Neural cell (in vitro differentiated cells): ENCODE measurements at regions not wholly inside any gene's neighbourhood (a gene's known extent, or its start where the extent isn't known, plus 50 kb on each side); places are given as distances from the start of the nearest gene placed in this dataset.

ENCODE experiments used
- H2AFZ ChIP-seq: fragments of 200-600, 300-800 bp; sonication (generic), shearing (Covaris generic); 2 replicates; pipeline ENCODE4 v1.6.0; 2014; ENCODE audit warnings: low read depth, mild to moderate bottlenecking, antibody characterized with exemption, low read length, moderate library complexity
- H3F3A ChIP-seq: fragments of 200-600 bp; shearing (Covaris generic); 2 replicates; pipeline ENCODE4 v1.6.1; 2016; ENCODE audit warnings: mild to moderate bottlenecking, moderate library complexity, mixed read lengths, antibody characterized with exemption, low read length; ENCODE audit not compliant: insufficient read depth, poor library complexity, severe bottlenecking
- H3K27ac ChIP-seq: fragments of 200-600, 300-800 bp; sonication (generic), shearing (Covaris generic); 2 replicates; pipeline ENCODE4 v1.5.1; 2014; ENCODE audit warnings: mild to moderate bottlenecking, low read length, moderate library complexity
- H3K27me3 ChIP-seq: fragments of 300-800, 200-600 bp; sonication (generic), shearing (Covaris generic); 2 replicates; pipeline ENCODE4 v1.6.0; 2014; ENCODE audit warnings: mild to moderate bottlenecking, low read depth, low read length, moderate library complexity; ENCODE audit not compliant: insufficient read depth
- H3K36me3 ChIP-seq: fragments of 300-800, 200-600 bp; sonication (generic), shearing (Covaris generic); 2 replicates; pipeline ENCODE4 v1.5.1; 2014; ENCODE audit warnings: mild to moderate bottlenecking, antibody characterized with exemption, low read length, moderate library complexity; ENCODE audit not compliant: insufficient read depth
- H3K4me2 ChIP-seq: fragments of 300-800, 200-600 bp; sonication (generic), shearing (Covaris generic); 2 replicates; pipeline ENCODE4 v1.6.0; 2014; ENCODE audit warnings: mild to moderate bottlenecking, low read length
- H3K4me3 ChIP-seq: fragments of 300-800, 200-600 bp; sonication (generic), shearing (Covaris generic); 2 replicates; pipeline ENCODE4 v1.5.1; 2014; ENCODE audit warnings: mild to moderate bottlenecking, low read length, moderate library complexity
- H3K79me2 ChIP-seq: fragments of 200-600 bp; shearing (Covaris generic); replicated peaks from 2 replicates; pipeline ENCODE4 v1.6.0; 2014; ENCODE audit warnings: mild to moderate bottlenecking, low read length, moderate library complexity; ENCODE audit not compliant: insufficient read depth
- H3K9ac ChIP-seq: fragments of 300-800, 200-600 bp; sonication (generic), shearing (Covaris generic); 2 replicates; pipeline ENCODE4 v1.6.1; 2016; ENCODE audit warnings: mild to moderate bottlenecking, low read length, mixed read lengths
- H3K9me2 ChIP-seq: fragments of 200-600 bp; shearing (Covaris generic); 2 replicates; pipeline ENCODE4 v1.6.1; 2016; ENCODE audit warnings: mild to moderate bottlenecking, low read length, mixed read lengths; ENCODE audit not compliant: insufficient read depth
- H3K9me3 ChIP-seq: fragments of 200-600, 300-800 bp; sonication (generic), shearing (Covaris generic); 2 replicates; pipeline ENCODE4 v1.6.1; 2016; ENCODE audit warnings: mild to moderate bottlenecking, mixed run types, low read length, moderate library complexity, mixed read lengths
- H4K20me1 ChIP-seq: fragments of 200-600 bp; shearing (Covaris generic); 2 replicates; pipeline ENCODE4 v1.6.1; 2016; ENCODE audit warnings: mild to moderate bottlenecking, mixed run types; ENCODE audit not compliant: insufficient read depth
- EP300 ChIP-seq: fragments of 450-650 bp; conservative IDR thresholded peaks from 2 replicates; pipeline ENCODE4 v1.6.1; 2014; ENCODE audit warnings: antibody characterized with exemption, mild to moderate bottlenecking, moderate library complexity; ENCODE audit not compliant: poor library complexity, severe bottlenecking
- EZH2 ChIP-seq: fragments of 200-600, 300-800 bp; shearing (Covaris generic), sonication (generic); IDR thresholded peaks from 2 replicates; pipeline ENCODE4 v1.6.1; 2014; ENCODE audit warnings: antibody characterized with exemption, low read length, borderline replicate concordance, mild to moderate bottlenecking; ENCODE audit not compliant: insufficient read depth, poor library complexity, severe bottlenecking
- MXI1 ChIP-seq: fragments of 450-650 bp; conservative IDR thresholded peaks from 2 replicates; pipeline ENCODE4 v1.6.1; 2014; ENCODE audit warnings: antibody characterized with exemption, mild to moderate bottlenecking; ENCODE audit not compliant: poor library complexity, severe bottlenecking
- POLR2AphosphoS5 ChIP-seq: IDR thresholded peaks from 2 replicates; pipeline ENCODE4 v1.6.1; 2012
- RAD21 ChIP-seq: fragments of 450-650 bp; conservative IDR thresholded peaks from 2 replicates; pipeline ENCODE4 v1.6.1; 2014; ENCODE audit warnings: antibody characterized with exemption, mild to moderate bottlenecking, moderate library complexity
- REST ChIP-seq: IDR thresholded peaks from 2 replicates; pipeline ENCODE4 v1.6.1; 2012; ENCODE audit warnings: borderline replicate concordance
- SMC3 ChIP-seq: fragments of 450-650 bp; conservative IDR thresholded peaks from 2 replicates; pipeline ENCODE4 v1.6.1; 2014; ENCODE audit warnings: antibody characterized with exemption, mild to moderate bottlenecking, moderate library complexity; ENCODE audit not compliant: poor library complexity
- TAF1 ChIP-seq: IDR thresholded peaks from 2 replicates; pipeline ENCODE4 v1.6.1; 2012; ENCODE audit warnings: low read depth
- TF ChIP-seq, protein P1 (sequence below): fragments of 450-650 bp; IDR thresholded peaks from 2 replicates; pipeline ENCODE4 v1.5.1; 2014; ENCODE audit warnings: antibody characterized with exemption, mild to moderate bottlenecking, moderate library complexity; ENCODE audit not compliant: poor library complexity, severe bottlenecking

- Histone ChIP-seq H2AFZ (no peak overlapping the region), H3K4me3 (no peak overlapping the region), H3K36me3 (no peaks in the 10 kb centered on the region), H3K79me2 (no peaks in the 10 kb centered on the region), H3K9me2 (no peaks in the 10 kb centered on the region), H3K27me3 (no peaks in the 10 kb centered on the region), H3K9me3 (no peaks in the 10 kb centered on the region), H4K20me1 (no peaks in the 10 kb centered on the region), H3F3A (no peaks in the 10 kb centered on the region), H3K4me2 (no peak overlapping the region), H3K9ac (no peak overlapping the region), H3K27ac (no peak overlapping the region)
- TF ChIP-seq, protein P1, sequence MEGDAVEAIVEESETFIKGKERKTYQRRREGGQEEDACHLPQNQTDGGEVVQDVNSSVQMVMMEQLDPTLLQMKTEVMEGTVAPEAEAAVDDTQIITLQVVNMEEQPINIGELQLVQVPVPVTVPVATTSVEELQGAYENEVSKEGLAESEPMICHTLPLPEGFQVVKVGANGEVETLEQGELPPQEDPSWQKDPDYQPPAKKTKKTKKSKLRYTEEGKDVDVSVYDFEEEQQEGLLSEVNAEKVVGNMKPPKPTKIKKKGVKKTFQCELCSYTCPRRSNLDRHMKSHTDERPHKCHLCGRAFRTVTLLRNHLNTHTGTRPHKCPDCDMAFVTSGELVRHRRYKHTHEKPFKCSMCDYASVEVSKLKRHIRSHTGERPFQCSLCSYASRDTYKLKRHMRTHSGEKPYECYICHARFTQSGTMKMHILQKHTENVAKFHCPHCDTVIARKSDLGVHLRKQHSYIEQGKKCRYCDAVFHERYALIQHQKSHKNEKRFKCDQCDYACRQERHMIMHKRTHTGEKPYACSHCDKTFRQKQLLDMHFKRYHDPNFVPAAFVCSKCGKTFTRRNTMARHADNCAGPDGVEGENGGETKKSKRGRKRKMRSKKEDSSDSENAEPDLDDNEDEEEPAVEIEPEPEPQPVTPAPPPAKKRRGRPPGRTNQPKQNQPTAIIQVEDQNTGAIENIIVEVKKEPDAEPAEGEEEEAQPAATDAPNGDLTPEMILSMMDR: no peak
- TF ChIP-seq RAD21 (no peak), EZH2 (no peak), EP300 (no peak), POLR2AphosphoS5 (no peak), SMC3 (no peak), TAF1 (no peak), REST (no peak), MXI1 (no peak)
These were observed 81.8 kb upstream of the GLI2 start for GRCh38 chr2:120653871-120654270.

DNA sequence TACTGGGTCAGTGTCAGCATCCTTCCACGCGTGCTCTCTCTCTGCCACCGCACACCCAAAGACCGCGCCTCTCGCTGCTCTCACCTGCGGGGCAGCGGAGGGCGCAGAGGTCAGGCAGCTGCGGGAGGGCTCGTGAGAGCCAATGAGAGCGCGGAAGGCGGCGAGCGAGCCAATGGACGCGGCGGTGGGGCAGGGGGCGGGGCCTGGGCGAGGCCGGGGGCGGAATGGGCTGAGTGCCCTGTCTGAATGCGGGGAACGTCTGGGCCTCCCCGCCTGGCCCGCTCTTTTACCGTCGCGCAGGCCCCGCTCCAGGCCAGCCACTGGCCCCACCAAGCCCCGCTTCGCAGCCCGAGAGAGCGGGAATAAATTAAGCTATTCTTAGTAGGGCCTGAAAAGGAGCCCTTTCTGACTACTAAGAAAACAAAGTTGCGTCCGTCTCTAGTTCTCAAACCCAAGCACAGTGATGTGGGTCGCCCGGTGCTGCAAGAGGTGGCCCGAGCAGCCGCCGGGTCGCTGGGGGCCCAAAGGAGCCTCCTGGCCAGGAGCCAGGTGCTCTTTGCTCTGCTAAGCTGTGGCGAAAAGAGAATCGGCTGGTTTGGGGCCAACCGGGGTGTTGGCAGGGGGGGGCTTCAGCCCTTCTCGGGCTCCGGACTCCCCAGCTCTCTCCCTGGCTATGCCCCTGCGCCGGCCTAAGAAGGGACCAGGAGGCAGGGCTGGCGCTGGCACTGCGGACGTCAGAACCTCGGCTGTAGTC, 81.1 kb upstream of the GLI2 start:
- Histone ChIP-seq H3K9ac (no peak overlapping the region), H3K9me2 (no peaks in the 10 kb centered on the region), H4K20me1 (no peaks in the 10 kb centered on the region), H3K79me2 (no peaks in the 10 kb centered on the region), H3F3A (no peaks in the 10 kb centered on the region), H3K4me3 (no peak overlapping the region), H3K27me3 (no peaks in the 10 kb centered on the region), H3K4me2 (no peak overlapping the region), H3K27ac (no peak overlapping the region), H2AFZ (no peak overlapping the region), H3K9me3 (no peaks in the 10 kb centered on the region), H3K36me3 (no peaks in the 10 kb centered on the region)
- TF ChIP-seq EZH2 (no peak), TAF1 (no peak), REST (no peak), EP300 (no peak), POLR2AphosphoS5 (no peak), SMC3 (no peak), MXI1 (no peak), RAD21 (no peak)
- TF ChIP-seq, protein P1: no peak
